ENCODE measurements at regions not wholly inside any gene's neighbourhood (a gene's known extent, or its start where the extent isn't known, plus 50 kb on each side); places are given as distances from the start of the nearest gene placed in this dataset.

GRCh38 chr15:95017666-95018328 is 786.4 kb downstream of the MCTP2 start:
- no peak for TF ChIP-seq EZH2phosphoT487 (IDR thresholded peaks at IDR 0.05; ENCODE audit: low read depth)
- TF ChIP-seq CTCF (IDR thresholded peaks at IDR 0.05; ENCODE audit: low read depth, low read length), result no peak
- Histone ChIP-seq H3K4me1 (ENCODE audit: low read length) (peaks cover 8% of the 10 kb centered on the region; the same call in 1 of the 2 replicates), H3K4me3 (ENCODE audit: low read length) (no peak overlapping the region), H3K79me2 (ENCODE audit: low read length) (no peaks in the 10 kb centered on the region), H3K4me2 (ENCODE audit: low read length) (no peak overlapping the region), H3K27me3 (ENCODE audit: low read depth, low read length) (no peaks in the 10 kb centered on the region), H2AFZ (ENCODE audit: low read depth, low read length) (no peak overlapping the region), H3K9me3 (ENCODE audit: insufficient read depth, low read length) (no peaks in the 10 kb centered on the region), H3K36me3 (replicated peaks; ENCODE audit: low read depth, low read length) (no peaks in the 10 kb centered on the region), H3K9ac (ENCODE audit: low read length) (no peak overlapping the region), H3K27ac (ENCODE audit: low read length) (no peak overlapping the region), H4K20me1 (ENCODE audit: insufficient read depth, low read length) (no peaks in the 10 kb centered on the region)

- Histone ChIP-seq H3K9ac (ENCODE audit: low read length) (no peak overlapping the region), H3K27me3 (ENCODE audit: low read depth, low read length) (no peaks in the 10 kb centered on the region), H3K36me3 (replicated peaks; ENCODE audit: low read depth, low read length) (no peaks in the 10 kb centered on the region), H2AFZ (ENCODE audit: low read depth, low read length) (no peak overlapping the region), H3K79me2 (ENCODE audit: low read length) (no peaks in the 10 kb centered on the region), H3K4me2 (ENCODE audit: low read length) (no peak overlapping the region; the same call in 1 of the 2 replicates), H3K4me3 (ENCODE audit: low read length) (no peak overlapping the region), H3K27ac (ENCODE audit: low read length) (no peak overlapping the region), H3K4me1 (ENCODE audit: low read length) (peaks cover 8% of the 10 kb centered on the region; the same call in 1 of the 2 replicates), H4K20me1 (ENCODE audit: insufficient read depth, low read length) (no peaks in the 10 kb centered on the region), H3K9me3 (ENCODE audit: insufficient read depth, low read length) (no peaks in the 10 kb centered on the region)
- no peak for TF ChIP-seq CTCF (IDR thresholded peaks at IDR 0.05; ENCODE audit: low read depth, low read length)
- no peak for TF ChIP-seq EZH2phosphoT487 (IDR thresholded peaks at IDR 0.05; ENCODE audit: low read depth)
Observed at GRCh38 chr15:95018888-95019545, 787.7 kb downstream of the MCTP2 start.

GRCh38 chr15:95019907-95020306 is 788.5 kb downstream of the MCTP2 start:
- Histone ChIP-seq H3K4me1 (ENCODE audit: low read length) (peaks cover 8% of the 10 kb centered on the region; the same call in 1 of the 2 replicates), H3K27ac (ENCODE audit: low read length) (no peak overlapping the region), H3K4me2 (ENCODE audit: low read length) (no peak overlapping the region), H3K9me3 (ENCODE audit: insufficient read depth, low read length) (no peaks in the 10 kb centered on the region), H3K79me2 (ENCODE audit: low read length) (no peaks in the 10 kb centered on the region), H3K4me3 (ENCODE audit: low read length) (no peak overlapping the region), H4K20me1 (ENCODE audit: insufficient read depth, low read length) (no peaks in the 10 kb centered on the region), H3K9ac (ENCODE audit: low read length) (no peak overlapping the region), H3K27me3 (ENCODE audit: low read depth, low read length) (no peaks in the 10 kb centered on the region), H2AFZ (ENCODE audit: low read depth, low read length) (no peak overlapping the region), H3K36me3 (replicated peaks; ENCODE audit: low read depth, low read length) (no peaks in the 10 kb centered on the region)
- no peak for TF ChIP-seq CTCF (IDR thresholded peaks at IDR 0.05; ENCODE audit: low read depth, low read length)
- no peak for TF ChIP-seq EZH2phosphoT487 (IDR thresholded peaks at IDR 0.05; ENCODE audit: low read depth)

GRCh38 chr15:95021816-95022215 is 790.5 kb downstream of the MCTP2 start:
- H3K36me3 ChIP-seq (replicated peaks; ENCODE audit: low read depth, low read length), result no peaks in the 10 kb centered on the region
- H3K79me2 ChIP-seq (ENCODE audit: low read length), result no peaks in the 10 kb centered on the region
- no peaks in the 10 kb centered on the region for H3K9me3 ChIP-seq (ENCODE audit: insufficient read depth, low read length)
- H3K27ac ChIP-seq (ENCODE audit: low read length), result no peak overlapping the region
- no peak overlapping the region for H3K4me3 ChIP-seq (ENCODE audit: low read length)
- H3K9ac ChIP-seq (ENCODE audit: low read length), result no peak overlapping the region
- no peaks in the 10 kb centered on the region for H3K27me3 ChIP-seq (ENCODE audit: low read depth, low read length)
- no peak overlapping the region for H3K4me2 ChIP-seq (ENCODE audit: low read length)
- no peak overlapping the region for H2AFZ ChIP-seq (ENCODE audit: low read depth, low read length)
- TF ChIP-seq CTCF (IDR thresholded peaks at IDR 0.05; ENCODE audit: low read depth, low read length) (no peak), EZH2phosphoT487 (IDR thresholded peaks at IDR 0.05; ENCODE audit: low read depth) (no peak)
- H3K4me1 ChIP-seq (ENCODE audit: low read length), result peaks cover 8% of the 10 kb centered on the region; the same call in 1 of the 2 replicates
- no peaks in the 10 kb centered on the region for H4K20me1 ChIP-seq (ENCODE audit: insufficient read depth, low read length)

Measured in OCI-LY3 (cell line).